HCT116 (cell line): ENCODE measurements at regions not wholly inside any gene's neighbourhood (a gene's known extent, or its start where the extent isn't known, plus 50 kb on each side); places are given as distances from the start of the nearest gene placed in this dataset.

Experiments used
- ATAC-seq: fragments of 200-7000 bp; cut with Tn5 transposase; 2 replicates; pipeline ENCODE4 v1.9.1; 2020; ENCODE audit warnings: mild to moderate bottlenecking, moderate library complexity
- BruUV-seq: library from RNA; stranded (reverse); fragments of 400-500 nt; replicated peaks from 2 replicates; lab custom pipeline; 2021; lab: Mats Ljungman, UMichigan
- CTCF ChIA-PET: fragments of 300-600 bp; sonication (Branson Sonifier 250); formaldehyde crosslinking; loops from one replicate; lab custom pipeline; 2021; ENCODE audit warnings: antibody characterized with exemption; lab: Charles Lee
- POLR2A ChIA-PET: fragments of 300-600, 350-600 bp; sonication (Branson Sonifier 250); formaldehyde crosslinking; loops from one replicate; lab custom pipeline; 2021; ENCODE audit warnings: antibody characterized with exemption; lab: Charles Lee
- RAD21 ChIA-PET, 2 experiments: fragments of 300-600 bp; sonication (Branson Sonifier 250); formaldehyde crosslinking; loops; one replicate each; lab custom pipeline; 2023; ENCODE audit warnings: low total read pairs in 2 of 2; ENCODE audit not compliant: uncharacterized antibody in 2 of 2, unreplicated experiment in 2 of 2, low non-redundant PET in 1 of 2; lab: Charles Lee
- DNase-seq: peaks from one replicate; pipeline ENCODE4 v3.0.0-alpha.2; 2010; ENCODE audit warnings: low read depth, low spot score
- H2AFZ ChIP-seq: fragments of 200-600 bp; shearing (Covaris generic), sonication (generic); 2 replicates; pipeline ENCODE4 v1.6.1; 2017; ENCODE audit warnings: low read depth, mixed run types, mixed read lengths, antibody characterized with exemption, low read length; ENCODE audit not compliant: poor library complexity, severe bottlenecking
- H3K27ac ChIP-seq: 2 replicates; pipeline ENCODE4 v1.5.1; 2012; ENCODE audit warnings: low read depth, low read length
- H3K27me3 ChIP-seq: fragments of 200-600 bp; sonication (generic); 2 replicates; pipeline ENCODE4 v1.6.1; 2016; ENCODE audit warnings: mixed run types, low read length, mixed read lengths; ENCODE audit not compliant: insufficient read depth
- H3K36me3 ChIP-seq, 2 experiments: fragments of 200-500 bp in 1 of 2; fragments of 200-600 bp in 1 of 2; sonication (Bioruptor generic) in 1 of 2; sonication (generic) in 1 of 2; 2 replicates each; pipeline versions ENCODE4 v1.5.1 to v1.6.1; 2014 to 2016; ENCODE audit warnings: low read length in 2 of 2, inconsistent platforms in 1 of 2, mixed read lengths in 1 of 2, mixed run types in 1 of 2; ENCODE audit not compliant: insufficient read depth in 2 of 2, control insufficient read depth in 1 of 2
- H3K4me1 ChIP-seq, 2 experiments: fragments of 200-600 bp in 1 of 2; sonication (generic) in 1 of 2; 2 replicates each; pipeline versions ENCODE4 v1.5.1 to v1.6.1; 2012 to 2017; ENCODE audit warnings: low read length in 2 of 2, inconsistent platforms in 1 of 2, mild to moderate bottlenecking in 1 of 2, mixed read lengths in 1 of 2, mixed run types in 1 of 2, moderate library complexity in 1 of 2; ENCODE audit not compliant: insufficient read depth in 2 of 2, control insufficient read depth in 1 of 2
- H3K4me2 ChIP-seq: fragments of 200-600 bp; sonication (generic); 2 replicates; pipeline ENCODE4 v1.6.1; 2017; ENCODE audit warnings: mixed run types, low read length, mixed read lengths
- H3K4me3 ChIP-seq, 2 experiments: fragments of 200-600 bp in 1 of 2; sonication (generic) in 1 of 2; replicated peaks in 1 of 2; 2 replicates each; pipeline ENCODE4 v1.5.1; 2011 to 2016; ENCODE audit warnings: low read length in 2 of 2, control low read depth in 1 of 2, low read depth in 1 of 2, mild to moderate bottlenecking in 1 of 2, mixed read lengths in 1 of 2, mixed run types in 1 of 2
- H3K79me2 ChIP-seq: fragments of 200-600 bp; sonication (generic); 2 replicates; pipeline ENCODE4 v1.6.1; 2017; ENCODE audit warnings: mild to moderate bottlenecking, mixed run types, low read length, moderate library complexity, mixed read lengths; ENCODE audit not compliant: insufficient read depth
- H3K9ac ChIP-seq: fragments of 200-600 bp; sonication (generic); 2 replicates; pipeline ENCODE4 v1.6.1; 2016; ENCODE audit warnings: low read length, mixed read lengths
- H3K9me2 ChIP-seq: fragments of 200-600 bp; sonication (generic), shearing (Covaris generic); 2 replicates; pipeline ENCODE4 v1.6.1; 2017; ENCODE audit warnings: mixed run types, mild to moderate bottlenecking, moderate library complexity; ENCODE audit not compliant: insufficient read depth
- H3K9me3 ChIP-seq, 2 experiments: fragments of 200-500 bp in 1 of 2; fragments of 200-600 bp in 1 of 2; sonication (Bioruptor generic) in 1 of 2; sonication (generic) in 1 of 2; 2 replicates each; pipeline ENCODE4 v1.6.1; 2014 to 2017; ENCODE audit warnings: low read length in 2 of 2, mixed read lengths in 2 of 2, inconsistent platforms in 1 of 2, low read depth in 1 of 2, mild to moderate bottlenecking in 1 of 2, mixed run types in 1 of 2, moderate library complexity in 1 of 2; ENCODE audit not compliant: control insufficient read depth in 1 of 2, insufficient read depth in 1 of 2
- H4K20me1 ChIP-seq: fragments of 200-600 bp; sonication (generic), shearing (Covaris generic); 2 replicates; pipeline ENCODE4 v1.6.1; 2017; ENCODE audit warnings: mixed run types, mild to moderate bottlenecking, moderate library complexity; ENCODE audit not compliant: insufficient read depth
- EGR1 ChIP-seq: IDR thresholded peaks from 2 replicates; pipeline ENCODE4 v1.6.1; 2012; ENCODE audit warnings: low read depth
- JUND ChIP-seq: IDR thresholded peaks from 2 replicates; pipeline ENCODE4 v1.6.1; 2012
- SP1 ChIP-seq: IDR thresholded peaks from 2 replicates; pipeline ENCODE4 v1.6.1; 2012; ENCODE audit warnings: low read depth
- TCF7L2 ChIP-seq: IDR thresholded peaks from 2 replicates; pipeline ENCODE4 v1.7.0; 2011; ENCODE audit warnings: borderline replicate concordance, inconsistent platforms; ENCODE audit not compliant: insufficient read depth, insufficient read length; ENCODE audit errors: extremely low read depth
- intact Hi-C: fragments of 100-400 bp; cut with micrococcal nuclease; formaldehyde crosslinking; loops from 2 replicates; pipeline ENCODE4 v1.10.0; 2022
- TF ChIP-seq, protein P1 (sequence below): IDR thresholded peaks from 2 replicates; pipeline ENCODE4 v1.6.1; 2012; ENCODE audit warnings: low read depth

DNA sequence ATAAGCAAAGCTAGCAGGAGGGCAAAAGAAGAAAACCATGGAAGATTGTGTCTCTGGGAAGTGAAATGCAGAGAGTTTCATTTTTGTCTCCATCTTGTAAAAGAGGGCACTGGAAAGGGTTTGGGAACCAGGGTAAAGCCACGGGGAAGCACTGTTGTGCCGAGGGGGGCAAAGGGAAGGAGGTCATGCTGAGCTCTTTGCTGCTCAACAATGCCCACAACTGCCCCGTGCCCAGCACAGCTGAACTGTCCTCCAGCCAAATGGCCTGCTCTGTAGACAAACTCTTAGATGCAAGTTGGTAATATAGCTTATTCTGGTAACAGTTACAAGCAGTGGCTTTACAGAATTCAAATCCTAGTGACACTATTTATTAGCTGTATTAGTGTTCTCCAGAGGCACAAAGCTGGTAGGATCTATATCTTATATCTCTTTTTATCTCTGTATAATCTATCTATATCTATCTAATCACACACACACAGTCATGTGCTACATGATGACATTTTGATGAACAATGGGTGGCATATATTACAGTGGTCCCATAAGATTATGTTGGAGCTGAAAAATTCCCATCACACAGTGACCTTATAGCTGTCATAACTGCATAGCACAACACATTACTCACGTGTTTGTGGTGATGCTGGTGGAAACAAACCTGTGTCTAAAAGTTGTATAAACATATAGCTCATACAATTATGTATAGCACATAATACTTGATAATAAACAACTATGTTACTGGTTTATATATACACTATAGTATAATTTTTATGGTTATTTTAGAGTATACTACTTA lies 203.4 kb upstream of the DDHD1 start (continued):
- no peak for TF ChIP-seq JUND

DNA sequence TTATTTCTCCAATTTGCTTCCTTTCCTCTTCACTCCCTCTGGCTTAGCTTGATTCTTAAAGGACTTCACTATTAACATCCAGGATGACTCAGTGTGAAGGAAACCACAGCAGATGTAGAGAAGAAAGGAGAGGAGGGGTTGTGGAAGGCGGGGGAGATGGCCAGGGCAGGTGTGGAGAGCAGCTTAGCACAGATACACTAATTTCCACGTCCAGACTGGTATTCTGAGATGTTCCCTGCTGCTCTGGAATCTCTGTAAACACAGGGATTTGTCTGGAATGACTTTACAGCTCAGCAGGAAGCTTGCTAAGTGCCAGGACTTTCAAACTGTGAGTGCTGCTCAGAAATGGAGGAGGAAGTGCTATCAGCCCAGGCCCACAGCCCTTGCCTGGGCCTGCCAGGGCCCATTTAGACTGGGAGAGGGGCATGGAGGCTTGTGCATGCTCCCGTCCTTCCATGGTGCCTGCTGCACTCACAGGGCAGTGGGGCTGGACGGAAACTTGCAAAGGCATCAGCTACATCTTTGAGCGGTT lies 202.5 kb upstream of the DDHD1 start:
- Histone ChIP-seq H3K36me3 (no peaks in the 10 kb centered on the region), H3K9ac (no peak overlapping the region), H3K4me3 (peak overlapping the region in 1 of 2 experiments; percentile 8; a peak in 1 of 4 replicates), H3K9me3 (no peaks in the 10 kb centered on the region), H3K4me1 (peaks cover 21 to 23% of the 10 kb centered on the region in 2 experiments), H3K27ac (peak overlapping the region; percentile 67), H4K20me1 (no peaks in the 10 kb centered on the region), H3K27me3 (no peaks in the 10 kb centered on the region), H2AFZ (no peak overlapping the region), H3K79me2 (no peaks in the 10 kb centered on the region), H3K4me2 (peak overlapping the region; percentile 53), H3K9me2 (no peaks in the 10 kb centered on the region)
- ChIA-PET RAD21 (no interaction called here), POLR2A (no interaction called here), CTCF (interaction anchor here (1.0 to 2.0 kb wide), 3 partner anchors 30 to 60 kb away, joined by 3 to 8 read pairs (median 3); no protein-coding TSS in a partner anchor)
- intact Hi-C loops: no loop called here
- ATAC-seq (peak; percentile 93), DNase-seq (peak; percentile 39)
- no TSS peak for BruUV-seq
- TF ChIP-seq, protein P1, sequence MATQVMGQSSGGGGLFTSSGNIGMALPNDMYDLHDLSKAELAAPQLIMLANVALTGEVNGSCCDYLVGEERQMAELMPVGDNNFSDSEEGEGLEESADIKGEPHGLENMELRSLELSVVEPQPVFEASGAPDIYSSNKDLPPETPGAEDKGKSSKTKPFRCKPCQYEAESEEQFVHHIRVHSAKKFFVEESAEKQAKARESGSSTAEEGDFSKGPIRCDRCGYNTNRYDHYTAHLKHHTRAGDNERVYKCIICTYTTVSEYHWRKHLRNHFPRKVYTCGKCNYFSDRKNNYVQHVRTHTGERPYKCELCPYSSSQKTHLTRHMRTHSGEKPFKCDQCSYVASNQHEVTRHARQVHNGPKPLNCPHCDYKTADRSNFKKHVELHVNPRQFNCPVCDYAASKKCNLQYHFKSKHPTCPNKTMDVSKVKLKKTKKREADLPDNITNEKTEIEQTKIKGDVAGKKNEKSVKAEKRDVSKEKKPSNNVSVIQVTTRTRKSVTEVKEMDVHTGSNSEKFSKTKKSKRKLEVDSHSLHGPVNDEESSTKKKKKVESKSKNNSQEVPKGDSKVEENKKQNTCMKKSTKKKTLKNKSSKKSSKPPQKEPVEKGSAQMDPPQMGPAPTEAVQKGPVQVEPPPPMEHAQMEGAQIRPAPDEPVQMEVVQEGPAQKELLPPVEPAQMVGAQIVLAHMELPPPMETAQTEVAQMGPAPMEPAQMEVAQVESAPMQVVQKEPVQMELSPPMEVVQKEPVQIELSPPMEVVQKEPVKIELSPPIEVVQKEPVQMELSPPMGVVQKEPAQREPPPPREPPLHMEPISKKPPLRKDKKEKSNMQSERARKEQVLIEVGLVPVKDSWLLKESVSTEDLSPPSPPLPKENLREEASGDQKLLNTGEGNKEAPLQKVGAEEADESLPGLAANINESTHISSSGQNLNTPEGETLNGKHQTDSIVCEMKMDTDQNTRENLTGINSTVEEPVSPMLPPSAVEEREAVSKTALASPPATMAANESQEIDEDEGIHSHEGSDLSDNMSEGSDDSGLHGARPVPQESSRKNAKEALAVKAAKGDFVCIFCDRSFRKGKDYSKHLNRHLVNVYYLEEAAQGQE: no peak
- TF ChIP-seq TCF7L2 (peak; percentile 49), SP1 (peak; percentile 12; the same call in 1 of the 2 replicates), EGR1 (no peak)
